Ishikawa (cell line): ENCODE measurements at regions not wholly inside any gene's neighbourhood (a gene's known extent, or its start where the extent isn't known, plus 50 kb on each side); places are given as distances from the start of the nearest gene placed in this dataset.

Experiments
- CEBPB ChIP-seq: IDR thresholded peaks from 2 replicates; pipeline ENCODE4 v1.6.1; 2012
- CREB1 ChIP-seq: IDR thresholded peaks from 2 replicates; pipeline ENCODE4 v1.6.1; 2012; ENCODE audit warnings: low read depth
- EGR1 ChIP-seq: IDR thresholded peaks from 2 replicates; pipeline ENCODE4 v1.6.1; 2012
- EP300 ChIP-seq: IDR thresholded peaks from 2 replicates; pipeline ENCODE4 v1.6.1; 2012; ENCODE audit warnings: borderline replicate concordance
- FOXM1 ChIP-seq: IDR thresholded peaks from 2 replicates; pipeline ENCODE4 v1.6.1; 2012; ENCODE audit warnings: low read depth, borderline replicate concordance
- NFIC ChIP-seq: IDR thresholded peaks from 2 replicates; pipeline ENCODE4 v1.6.1; 2012
- RAD21 ChIP-seq: IDR thresholded peaks from 2 replicates; pipeline ENCODE4 v1.6.1; 2012; ENCODE audit warnings: low read depth
- TAF1 ChIP-seq: IDR thresholded peaks from 2 replicates; pipeline ENCODE4 v1.6.1; 2012; ENCODE audit warnings: low read depth, mild to moderate bottlenecking
- TCF12 ChIP-seq: IDR thresholded peaks from 2 replicates; pipeline ENCODE4 v1.6.1; 2012; ENCODE audit warnings: low read depth
- TEAD4 ChIP-seq: IDR thresholded peaks from 2 replicates; pipeline ENCODE4 v1.6.1; 2012
- USF1 ChIP-seq: IDR thresholded peaks from 2 replicates; pipeline ENCODE4 v1.6.1; 2012
- YY1 ChIP-seq: IDR thresholded peaks from 2 replicates; pipeline ENCODE4 v1.6.1; 2012; ENCODE audit warnings: low read depth
- ZBTB7A ChIP-seq: IDR thresholded peaks from 2 replicates; pipeline ENCODE4 v1.6.1; 2012; ENCODE audit warnings: low read depth
- TF ChIP-seq, protein P1 (sequence below): IDR thresholded peaks from 2 replicates; pipeline ENCODE4 v1.6.1; 2012
- TF ChIP-seq, protein P2 (sequence below): IDR thresholded peaks from 2 replicates; pipeline ENCODE4 v1.6.1; 2012; ENCODE audit warnings: low read depth, mild to moderate bottlenecking

GRCh38 chr7:8314566-8314965, 52.6 kb upstream of the ICA1 start:
- TF ChIP-seq, protein P1, sequence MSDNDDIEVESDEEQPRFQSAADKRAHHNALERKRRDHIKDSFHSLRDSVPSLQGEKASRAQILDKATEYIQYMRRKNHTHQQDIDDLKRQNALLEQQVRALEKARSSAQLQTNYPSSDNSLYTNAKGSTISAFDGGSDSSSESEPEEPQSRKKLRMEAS: no peak
- no peak for TF ChIP-seq USF1

- TF ChIP-seq TCF12: no peak
- TF ChIP-seq CEBPB: no peak
- no peak for TF ChIP-seq USF1
- TF ChIP-seq CREB1: no peak
- no peak for TF ChIP-seq YY1
- TF ChIP-seq FOXM1: no peak
- TF ChIP-seq TAF1: no peak
- no peak for TF ChIP-seq RAD21
- no peak for TF ChIP-seq EP300
- no peak for TF ChIP-seq NFIC
- TF ChIP-seq, protein P1: no peak
- no peak for TF ChIP-seq ZBTB7A
Observed at GRCh38 chr7:8319115-8319514, 57.1 kb upstream of the ICA1 start.

- TF ChIP-seq USF1 (no peak), TEAD4 (no peak), CREB1 (no peak), NFIC (no peak), FOXM1 (no peak), TAF1 (no peak), RAD21 (no peak), YY1 (no peak), ZBTB7A (no peak), EGR1 (no peak), TCF12 (no peak), CEBPB (no peak), EP300 (no peak)
- TF ChIP-seq, protein P1: no peak
- TF ChIP-seq, protein P2, sequence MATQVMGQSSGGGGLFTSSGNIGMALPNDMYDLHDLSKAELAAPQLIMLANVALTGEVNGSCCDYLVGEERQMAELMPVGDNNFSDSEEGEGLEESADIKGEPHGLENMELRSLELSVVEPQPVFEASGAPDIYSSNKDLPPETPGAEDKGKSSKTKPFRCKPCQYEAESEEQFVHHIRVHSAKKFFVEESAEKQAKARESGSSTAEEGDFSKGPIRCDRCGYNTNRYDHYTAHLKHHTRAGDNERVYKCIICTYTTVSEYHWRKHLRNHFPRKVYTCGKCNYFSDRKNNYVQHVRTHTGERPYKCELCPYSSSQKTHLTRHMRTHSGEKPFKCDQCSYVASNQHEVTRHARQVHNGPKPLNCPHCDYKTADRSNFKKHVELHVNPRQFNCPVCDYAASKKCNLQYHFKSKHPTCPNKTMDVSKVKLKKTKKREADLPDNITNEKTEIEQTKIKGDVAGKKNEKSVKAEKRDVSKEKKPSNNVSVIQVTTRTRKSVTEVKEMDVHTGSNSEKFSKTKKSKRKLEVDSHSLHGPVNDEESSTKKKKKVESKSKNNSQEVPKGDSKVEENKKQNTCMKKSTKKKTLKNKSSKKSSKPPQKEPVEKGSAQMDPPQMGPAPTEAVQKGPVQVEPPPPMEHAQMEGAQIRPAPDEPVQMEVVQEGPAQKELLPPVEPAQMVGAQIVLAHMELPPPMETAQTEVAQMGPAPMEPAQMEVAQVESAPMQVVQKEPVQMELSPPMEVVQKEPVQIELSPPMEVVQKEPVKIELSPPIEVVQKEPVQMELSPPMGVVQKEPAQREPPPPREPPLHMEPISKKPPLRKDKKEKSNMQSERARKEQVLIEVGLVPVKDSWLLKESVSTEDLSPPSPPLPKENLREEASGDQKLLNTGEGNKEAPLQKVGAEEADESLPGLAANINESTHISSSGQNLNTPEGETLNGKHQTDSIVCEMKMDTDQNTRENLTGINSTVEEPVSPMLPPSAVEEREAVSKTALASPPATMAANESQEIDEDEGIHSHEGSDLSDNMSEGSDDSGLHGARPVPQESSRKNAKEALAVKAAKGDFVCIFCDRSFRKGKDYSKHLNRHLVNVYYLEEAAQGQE: no peak
Observed at GRCh38 chr7:8320174-8320573, 58.2 kb upstream of the ICA1 start.

DNA sequence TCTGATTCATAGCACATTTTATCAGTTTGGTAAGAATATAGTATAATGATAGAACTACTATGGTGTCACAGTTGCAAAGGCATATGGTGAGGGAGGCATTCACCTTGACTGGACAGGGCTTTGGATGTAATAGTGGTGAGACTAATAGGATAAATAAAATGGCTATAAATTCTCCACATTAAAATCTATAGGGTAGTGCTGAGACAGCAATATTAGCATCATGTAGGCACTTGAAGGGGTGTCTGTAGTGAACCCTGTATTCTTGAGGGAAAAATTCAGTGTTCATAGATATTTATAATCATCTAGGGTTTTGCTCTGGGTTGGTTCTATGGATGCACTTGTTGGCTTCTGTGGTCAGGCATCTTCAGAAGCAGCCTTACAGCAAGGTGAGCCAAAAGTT, 59.3 kb upstream of the ICA1 start:
- TF ChIP-seq NFIC: no peak
- no peak for TF ChIP-seq TAF1
- TF ChIP-seq YY1: no peak
- TF ChIP-seq RAD21: no peak
- no peak for TF ChIP-seq EGR1
- TF ChIP-seq TCF12: no peak
- TF ChIP-seq CREB1: no peak
- TF ChIP-seq TEAD4: no peak
- no peak for TF ChIP-seq USF1
- TF ChIP-seq CEBPB: no peak
- no peak for TF ChIP-seq EP300
- no peak for TF ChIP-seq ZBTB7A
- TF ChIP-seq, protein P2: no peak
- no peak for TF ChIP-seq FOXM1
- TF ChIP-seq, protein P1: no peak

- TF ChIP-seq FOXM1 (no peak), YY1 (no peak), TCF12 (no peak), ZBTB7A (no peak), CEBPB (no peak), EP300 (no peak), TAF1 (no peak), USF1 (no peak), CREB1 (no peak), TEAD4 (no peak), RAD21 (no peak), NFIC (no peak), EGR1 (no peak)
- TF ChIP-seq, protein P1: no peak
- TF ChIP-seq, protein P2: no peak
Observed at GRCh38 chr7:8322667-8323066, 60.7 kb upstream of the ICA1 start.
